Body of pancreas (tissue), 4 donors: ENCODE measurements at regions not wholly inside any gene's neighbourhood (a gene's known extent, or its start where the extent isn't known, plus 50 kb on each side); places are given as distances from the start of the nearest gene placed in this dataset.

Experiments
- ATAC-seq: fragments of 150-250 bp; one replicate; pipeline ENCODE4 v1.9.1; 2016
- DNase-seq, 4 donors: peaks; one replicate each; pipeline ENCODE4 v3.0.0-alpha.2; 2019
- H3K27ac ChIP-seq, 4 donors: fragments of 200-600 bp; sonication (generic); 1 replicate in 3 of 4; 2 replicates in 1 of 4; pipeline versions ENCODE4 v1.5.1 to v1.6.1; 2016 to 2019; ENCODE audit warnings: mild to moderate bottlenecking in 1 of 4, mixed read lengths in 1 of 4, moderate library complexity in 1 of 4
- H3K27me3 ChIP-seq, 2 donors: fragments of 200-600 bp; sonication (generic); one replicate each; pipeline ENCODE4 v1.6.0; 2016; ENCODE audit warnings: mild to moderate bottlenecking in 1 of 2
- H3K36me3 ChIP-seq, 2 donors: fragments of 200-600 bp; sonication (generic); replicated peaks in 1 of 2; 2 replicates each; pipeline ENCODE4 v1.5.1; 2016; ENCODE audit warnings: low read depth in 2 of 2; ENCODE audit not compliant: insufficient read depth in 1 of 2
- H3K4me1 ChIP-seq: fragments of 200-600 bp; sonication (generic); one replicate; pipeline ENCODE4 v1.6.0; 2016
- H3K4me3 ChIP-seq, 2 donors: fragments of 200-600 bp; sonication (generic); 1 replicate in 1 of 2; 2 replicates in 1 of 2; pipeline ENCODE4 v1.5.1; 2016 to 2019
- H3K9me3 ChIP-seq, 3 donors: fragments of 200-600 bp; sonication (generic); 1 replicate in 2 of 3; 2 replicates in 1 of 3; pipeline ENCODE4 v1.5.1; 2016
- POLR2A ChIP-seq, 3 donors: fragments of 450-650 bp; IDR thresholded peaks; one replicate each; pipeline ENCODE4 v1.6.1; 2016; ENCODE audit warnings: antibody characterized with exemption in 3 of 3, mild to moderate bottlenecking in 2 of 3
- WGBS, 2 donors: methylation state at CpG; one replicate each; pipeline ENCODE4 v1.1.5; 2017; 5-methylcytosine and 5-hydroxymethylcytosine counted together
- intact Hi-C: fragments of 100-400 bp; cut with DNase I; formaldehyde crosslinking; loops from one replicate; pipeline ENCODE4 v1.15.1; 2023
- TF ChIP-seq, protein P1 (sequence below), 7 experiments: fragments of 450-650 bp in 4 of 7; fragments of 200-600 bp in 3 of 7; sonication (generic) in 3 of 7; IDR thresholded peaks; one replicate each; pipeline ENCODE4 v1.5.1; 2016 to 2019; ENCODE audit warnings: antibody characterized with exemption in 7 of 7

DNA sequence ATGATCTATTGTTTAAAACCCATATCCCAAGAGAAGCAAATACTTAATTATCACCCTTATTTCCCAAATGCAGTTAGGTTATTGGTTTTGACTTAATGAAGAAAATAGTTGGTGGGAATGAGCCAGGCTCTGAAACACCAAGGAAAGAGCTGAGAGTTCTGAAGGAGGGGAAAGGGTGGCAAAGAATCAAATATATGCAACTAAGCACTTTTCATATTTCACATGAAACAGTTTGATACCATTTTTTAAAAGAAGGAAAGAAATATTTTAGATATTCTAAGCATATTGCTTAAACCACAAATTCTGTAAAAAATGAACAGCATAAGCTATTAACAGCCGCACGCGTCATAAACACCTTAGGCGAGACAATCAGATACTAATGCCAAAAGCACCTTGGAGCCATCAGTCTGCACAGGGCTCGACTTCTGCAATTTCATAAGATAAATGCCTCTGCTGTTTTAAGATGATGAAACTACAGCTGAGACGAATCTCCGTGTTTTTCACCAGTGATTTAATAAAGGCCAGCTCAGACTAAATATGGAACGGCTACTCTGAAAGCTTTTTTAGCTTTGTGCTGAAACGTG lies 371.7 kb downstream of the EN1 start:
- H3K4me1 ChIP-seq, result peaks cover 5% of the 10 kb centered on the region
- no peak for ATAC-seq
- no peak overlapping the region for H3K27ac ChIP-seq
- WGBS, 2 donors, result 83 to 88% methylated on average over 9 of the region's 9 CpGs
- intact Hi-C loops, result no loop called here
- H3K36me3 ChIP-seq, result no peaks in the 10 kb centered on the region
- no peak overlapping the region for H3K4me3 ChIP-seq
- no peaks in the 10 kb centered on the region for H3K27me3 ChIP-seq
- no peak for DNase-seq
- H3K9me3 ChIP-seq, result no peaks in the 10 kb centered on the region
- no peak for TF ChIP-seq POLR2A (IDR thresholded peaks at IDR 0.05)
- TF ChIP-seq, protein P1, sequence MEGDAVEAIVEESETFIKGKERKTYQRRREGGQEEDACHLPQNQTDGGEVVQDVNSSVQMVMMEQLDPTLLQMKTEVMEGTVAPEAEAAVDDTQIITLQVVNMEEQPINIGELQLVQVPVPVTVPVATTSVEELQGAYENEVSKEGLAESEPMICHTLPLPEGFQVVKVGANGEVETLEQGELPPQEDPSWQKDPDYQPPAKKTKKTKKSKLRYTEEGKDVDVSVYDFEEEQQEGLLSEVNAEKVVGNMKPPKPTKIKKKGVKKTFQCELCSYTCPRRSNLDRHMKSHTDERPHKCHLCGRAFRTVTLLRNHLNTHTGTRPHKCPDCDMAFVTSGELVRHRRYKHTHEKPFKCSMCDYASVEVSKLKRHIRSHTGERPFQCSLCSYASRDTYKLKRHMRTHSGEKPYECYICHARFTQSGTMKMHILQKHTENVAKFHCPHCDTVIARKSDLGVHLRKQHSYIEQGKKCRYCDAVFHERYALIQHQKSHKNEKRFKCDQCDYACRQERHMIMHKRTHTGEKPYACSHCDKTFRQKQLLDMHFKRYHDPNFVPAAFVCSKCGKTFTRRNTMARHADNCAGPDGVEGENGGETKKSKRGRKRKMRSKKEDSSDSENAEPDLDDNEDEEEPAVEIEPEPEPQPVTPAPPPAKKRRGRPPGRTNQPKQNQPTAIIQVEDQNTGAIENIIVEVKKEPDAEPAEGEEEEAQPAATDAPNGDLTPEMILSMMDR (IDR thresholded peaks at IDR 0.05), result no peak

DNA sequence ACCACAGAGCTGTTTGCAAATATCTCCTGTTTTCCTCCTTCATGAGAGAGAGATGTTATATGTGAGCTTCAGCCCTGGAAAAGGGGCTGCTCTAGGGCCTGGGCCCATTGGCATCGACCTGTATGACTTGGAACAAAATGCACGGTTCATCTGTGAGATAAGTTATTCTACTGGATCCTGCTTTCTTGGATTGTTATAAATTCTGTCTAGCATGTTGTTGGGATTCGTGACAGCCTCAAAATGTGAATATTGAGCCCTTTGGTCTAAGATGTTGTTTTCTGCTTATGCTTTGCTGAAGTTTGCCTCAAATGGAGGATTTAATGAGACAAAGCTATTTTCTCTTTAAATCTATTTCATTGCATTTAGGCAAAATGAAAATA lies 372.9 kb downstream of the EN1 start:
- peaks cover 5% of the 10 kb centered on the region for H3K4me1 ChIP-seq
- 68 to 69% methylated on average over 3 of the region's 3 CpGs for WGBS, 2 donors
- H3K27ac ChIP-seq, result no peak overlapping the region
- TF ChIP-seq, protein P1 (IDR thresholded peaks at IDR 0.05), result no peak
- TF ChIP-seq POLR2A (IDR thresholded peaks at IDR 0.05), result no peak
- no peak for DNase-seq
- no peak for ATAC-seq
- H3K9me3 ChIP-seq, result no peaks in the 10 kb centered on the region
- intact Hi-C loops, result no loop called here
- H3K27me3 ChIP-seq, result no peaks in the 10 kb centered on the region
- H3K36me3 ChIP-seq, result no peaks in the 10 kb centered on the region
- H3K4me3 ChIP-seq, result no peak overlapping the region

DNA sequence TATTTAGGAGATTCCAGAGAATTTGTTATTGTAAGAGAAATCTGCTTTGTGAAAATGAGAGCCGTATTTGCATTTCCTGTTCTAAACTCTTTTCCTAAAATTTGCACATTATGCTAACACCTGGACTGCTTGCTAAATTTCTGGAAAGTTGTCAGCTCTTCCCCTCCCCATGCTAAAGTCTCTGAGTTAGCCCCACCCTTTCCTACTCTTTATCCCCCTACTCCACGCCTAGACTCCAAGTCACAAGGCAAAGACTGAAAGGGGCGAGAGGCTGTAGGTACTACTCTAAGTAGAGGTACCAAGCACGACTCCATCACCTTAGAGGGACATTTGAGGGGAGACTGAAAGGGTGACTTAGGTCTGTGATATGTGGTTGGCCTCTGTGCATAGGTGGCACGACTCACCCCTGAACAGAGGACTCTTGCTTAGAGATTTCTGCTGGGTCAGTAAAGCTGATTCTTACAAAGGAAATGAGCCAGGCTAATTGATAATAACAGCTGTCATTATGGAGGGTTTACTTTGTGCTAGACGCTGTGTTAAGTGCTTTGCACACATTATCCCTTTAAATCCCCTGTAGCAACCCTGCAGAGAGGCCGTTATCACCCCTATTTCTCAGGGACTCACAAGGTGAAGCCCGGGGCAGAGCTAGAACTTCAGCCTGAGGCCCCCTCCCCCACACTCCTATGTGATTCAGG lies 373.5 kb downstream of the EN1 start:
- DNase-seq (no peak), ATAC-seq (no peak)
- Histone ChIP-seq H3K27me3 (no peaks in the 10 kb centered on the region), H3K4me1 (peaks cover 5% of the 10 kb centered on the region), H3K36me3 (no peaks in the 10 kb centered on the region), H3K27ac (no peak overlapping the region), H3K4me3 (no peak overlapping the region), H3K9me3 (no peaks in the 10 kb centered on the region)
- WGBS, 2 donors, result 47 to 68% methylated on average over 8 of the region's 8 CpGs
- intact Hi-C loops, result no loop called here
- no peak for TF ChIP-seq POLR2A (IDR thresholded peaks at IDR 0.05)
- TF ChIP-seq, protein P1 (IDR thresholded peaks at IDR 0.05), result no peak

DNA sequence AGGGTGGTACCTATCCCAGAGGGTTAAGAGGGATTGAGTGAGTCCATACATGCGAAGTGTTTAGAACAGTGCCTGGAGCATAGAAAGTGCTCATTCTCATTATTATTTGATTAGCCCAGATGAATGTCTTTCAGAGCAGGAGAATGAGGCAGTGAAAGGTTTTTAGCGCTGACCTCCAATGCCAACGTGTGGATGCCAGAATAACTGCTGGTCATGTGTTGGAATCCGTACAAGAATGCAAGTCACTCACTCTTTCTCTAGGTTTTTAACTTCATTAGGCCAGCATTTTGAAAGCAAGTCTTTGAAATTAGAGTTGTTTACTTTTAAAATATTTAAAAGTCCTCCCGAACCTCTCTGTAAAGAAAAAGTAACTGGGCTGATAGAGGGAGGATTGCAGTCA lies 374.2 kb downstream of the EN1 start:
- Histone ChIP-seq H3K4me1 (peaks cover 5% of the 10 kb centered on the region), H3K27me3 (no peaks in the 10 kb centered on the region), H3K4me3 (no peak overlapping the region), H3K27ac (no peak overlapping the region), H3K9me3 (no peaks in the 10 kb centered on the region), H3K36me3 (no peaks in the 10 kb centered on the region)
- no peak for ATAC-seq
- DNase-seq, result no peak
- 59 to 65% methylated on average over 5 of the region's 5 CpGs for WGBS, 2 donors
- intact Hi-C loops, result no loop called here
- TF ChIP-seq, protein P1 (IDR thresholded peaks at IDR 0.05), result no peak
- no peak for TF ChIP-seq POLR2A (IDR thresholded peaks at IDR 0.05)

DNA sequence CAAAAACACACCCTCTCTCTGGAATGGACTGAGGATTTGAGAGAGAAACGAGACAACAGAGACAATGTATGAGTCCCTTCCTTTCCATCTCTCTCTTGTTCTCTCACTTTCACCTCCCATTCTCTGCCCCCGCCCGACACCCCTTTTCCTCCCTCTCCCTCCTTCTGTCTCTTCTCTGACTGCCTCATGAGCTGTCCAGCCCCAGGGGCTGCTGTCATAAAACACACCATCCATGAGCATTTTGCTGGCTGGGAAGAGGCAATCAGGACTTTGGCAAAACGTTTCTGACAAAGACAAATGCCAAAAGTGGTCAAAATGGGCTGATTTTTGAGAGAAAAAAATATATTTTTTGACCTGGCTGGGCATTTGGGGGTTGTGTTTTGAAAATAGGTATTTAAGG lies 377.2 kb downstream of the EN1 start:
- TF ChIP-seq, protein P1 (IDR thresholded peaks at IDR 0.05), result no peak
- no peak for TF ChIP-seq POLR2A (IDR thresholded peaks at IDR 0.05)
- Histone ChIP-seq H3K27me3 (no peaks in the 10 kb centered on the region), H3K4me1 (no peaks in the 10 kb centered on the region), H3K36me3 (no peaks in the 10 kb centered on the region), H3K9me3 (no peaks in the 10 kb centered on the region), H3K27ac (no peak overlapping the region), H3K4me3 (no peak overlapping the region)
- 55 to 62% methylated on average over 4 of the region's 4 CpGs for WGBS, 2 donors
- ATAC-seq, result no peak
- no peak for DNase-seq
- intact Hi-C loops, result no loop called here
